Posterior vena cava (tissue), 2 donors: ENCODE measurements at regions not wholly inside any gene's neighbourhood (a gene's known extent, or its start where the extent isn't known, plus 50 kb on each side); places are given as distances from the start of the nearest gene placed in this dataset.
A peak's percentile ranks its signal among the peaks of the same experiment; 100 is the strongest.

ENCODE experiments used
- DNase-seq: peaks from one replicate; pipeline ENCODE4 v3.0.0-alpha.2; 2020; ENCODE audit warnings: low spot score
- intact Hi-C, 2 donors: fragments of 100-400 bp; cut with DNase I; formaldehyde crosslinking; loops; one replicate each; pipeline versions ENCODE4 v1.14.1 to v1.14.2; 2022 to 2023
- donor health status: DM: yes; HTN: yes; CAD: no.
- donor health status: DM: yes; HTN: yes; CAD: no.

GRCh38 chr1:208531003-208531750 is 287.0 kb upstream of the PLXNA2 start:
- intact Hi-C loops = loop anchor here in 1 of 2 donors (5.0 kb wide), 1 partner anchor 1061 kb away; no protein-coding TSS in a partner anchor
- no peak for DNase-seq

GRCh38 chr1:208533746-208534598 is 289.8 kb upstream of the PLXNA2 start:
- no peak for DNase-seq
- intact Hi-C loops = loop anchor here in 1 of 2 donors (5.0 kb wide), 1 partner anchor 1058 kb away; no protein-coding TSS in a partner anchor

- DNase-seq = no peak
- intact Hi-C loops = loop anchor here in 1 of 2 donors (5.0 kb wide), 1 partner anchor 1058 kb away; no protein-coding TSS in a partner anchor
These were observed 290.4 kb upstream of the PLXNA2 start for GRCh38 chr1:208534599-208534897.

- intact Hi-C loops = loop anchor here in 1 of 2 donors (5.0 kb wide), 1 partner anchor 1057 kb away; no protein-coding TSS in a partner anchor
- no peak for DNase-seq
These were observed 290.8 kb upstream of the PLXNA2 start for GRCh38 chr1:208534979-208535378.

GRCh38 chr1:208535511-208535910 is 291.3 kb upstream of the PLXNA2 start:
- intact Hi-C loops = no loop called here
- DNase-seq = no peak

- intact Hi-C loops = no loop called here
These were observed 292.0 kb upstream of the PLXNA2 start for GRCh38 chr1:208536212-208536611.

GRCh38 chr1:208537198-208537597 is 293.0 kb upstream of the PLXNA2 start:
- intact Hi-C loops = no loop called here
- DNase-seq = no peak

More at GRCh38 chr1:208536212-208536611, 292.0 kb upstream of the PLXNA2 start:
- DNase-seq = no peak

GRCh38 chr1:208538078-208538477 is 293.9 kb upstream of the PLXNA2 start:
- no peak for DNase-seq
- intact Hi-C loops = no loop called here

- intact Hi-C loops = no loop called here
These were observed 294.4 kb upstream of the PLXNA2 start for GRCh38 chr1:208538587-208538986.

GRCh38 chr1:208540724-208541123 is 296.5 kb upstream of the PLXNA2 start:
- no peak for DNase-seq
- intact Hi-C loops = no loop called here

More at GRCh38 chr1:208538587-208538986, 294.4 kb upstream of the PLXNA2 start:
- no peak for DNase-seq

- no peak for DNase-seq
- intact Hi-C loops = no loop called here
These were observed 297.2 kb upstream of the PLXNA2 start for GRCh38 chr1:208541225-208541855.

- no peak for DNase-seq
- intact Hi-C loops = no loop called here
These were observed 298.1 kb upstream of the PLXNA2 start for GRCh38 chr1:208542309-208542708.

- DNase-seq = no peak
- intact Hi-C loops = no loop called here
These were observed 299.9 kb upstream of the PLXNA2 start for GRCh38 chr1:208544053-208544452.

GRCh38 chr1:208544794-208545193 is 300.6 kb upstream of the PLXNA2 start:
- no peak for DNase-seq

GRCh38 chr1:208551024-208551423 is 306.8 kb upstream of the PLXNA2 start:
- DNase-seq = peak; percentile 60
- intact Hi-C loops = no loop called here

More at GRCh38 chr1:208544794-208545193, 300.6 kb upstream of the PLXNA2 start:
- intact Hi-C loops = no loop called here

- intact Hi-C loops = no loop called here
- DNase-seq = no peak
These were observed 307.6 kb upstream of the PLXNA2 start for GRCh38 chr1:208551633-208552320.

GRCh38 chr1:208552928-208553327 is 308.7 kb upstream of the PLXNA2 start:
- DNase-seq = no peak
- intact Hi-C loops = no loop called here

- no peak for DNase-seq
- intact Hi-C loops = no loop called here
These were observed 312.3 kb upstream of the PLXNA2 start for GRCh38 chr1:208556461-208556860.

- DNase-seq = no peak
- intact Hi-C loops = no loop called here
These were observed 313.0 kb upstream of the PLXNA2 start for GRCh38 chr1:208557046-208557722.
